NOMO-1 (cell line): ENCODE measurements at regions not wholly inside any gene's neighbourhood (a gene's known extent, or its start where the extent isn't known, plus 50 kb on each side); places are given as distances from the start of the nearest gene placed in this dataset.

Experiments used
- DNase-seq, 2 experiments: peaks; one replicate each; lab custom pipeline; 2025; ENCODE audit not compliant: unreplicated experiment in 2 of 2; lab: John Stamatoyannopoulos, UW

- DNase-seq, result peak in 1 of 2 experiments; percentile 6
Observed at GRCh38 chr11:92775003-92775676, 194.3 kb upstream of the MTNR1B start.

- no peak for DNase-seq
Observed at GRCh38 chr11:92776676-92777075, 192.8 kb upstream of the MTNR1B start.

GRCh38 chr11:92779746-92780145 lies 189.7 kb upstream of the MTNR1B start:
- DNase-seq, result no peak

- no peak for DNase-seq
Observed at GRCh38 chr11:92781151-92781550, 188.3 kb upstream of the MTNR1B start.

- DNase-seq, result no peak
Observed at GRCh38 chr11:92782806-92783205, 186.6 kb upstream of the MTNR1B start.

- no peak for DNase-seq
Observed at GRCh38 chr11:92784331-92784730, 185.1 kb upstream of the MTNR1B start.

- no peak for DNase-seq
Observed at GRCh38 chr11:92787638-92788037, 181.8 kb upstream of the MTNR1B start.

GRCh38 chr11:92789761-92790160 lies 179.7 kb upstream of the MTNR1B start:
- no peak for DNase-seq

- no peak for DNase-seq
Observed at GRCh38 chr11:92790366-92790765, 179.1 kb upstream of the MTNR1B start.

- no peak for DNase-seq
Observed at GRCh38 chr11:92790926-92791616, 178.4 kb upstream of the MTNR1B start.

GRCh38 chr11:92791886-92792285 lies 177.6 kb upstream of the MTNR1B start:
- DNase-seq, result no peak

- no peak for DNase-seq
Observed at GRCh38 chr11:92793189-92793588, 176.3 kb upstream of the MTNR1B start.

GRCh38 chr11:92794783-92795182 lies 174.7 kb upstream of the MTNR1B start:
- no peak for DNase-seq

- DNase-seq, result no peak
Observed at GRCh38 chr11:92796744-92797143, 172.7 kb upstream of the MTNR1B start.

GRCh38 chr11:92797874-92798273 lies 171.6 kb upstream of the MTNR1B start:
- DNase-seq, result no peak

- DNase-seq, result no peak
Observed at GRCh38 chr11:92801685-92802084, 167.8 kb upstream of the MTNR1B start.

- DNase-seq, result no peak
Observed at GRCh38 chr11:92802644-92803043, 166.8 kb upstream of the MTNR1B start.

GRCh38 chr11:92803391-92803790 lies 166.1 kb upstream of the MTNR1B start:
- DNase-seq, result no peak

- no peak for DNase-seq
Observed at GRCh38 chr11:92804388-92804966, 165.0 kb upstream of the MTNR1B start.

- DNase-seq, result no peak
Observed at GRCh38 chr11:92808022-92808421, 161.4 kb upstream of the MTNR1B start.

GRCh38 chr11:92810423-92811064 lies 158.9 kb upstream of the MTNR1B start:
- DNase-seq, result no peak

- DNase-seq, result no peak
Observed at GRCh38 chr11:92811341-92811740, 158.1 kb upstream of the MTNR1B start.
